Loucy (cell line): ENCODE measurements at regions not wholly inside any gene's neighbourhood (a gene's known extent, or its start where the extent isn't known, plus 50 kb on each side); places are given as distances from the start of the nearest gene placed in this dataset.
"Not testable (repeated sequence)": the region's sequence is repeated elsewhere in the genome, so short reads cannot be mapped to it uniquely, and the experiment has no call there.

Experiments used
- H2AFZ ChIP-seq: fragments of 200-600 bp; sonication (generic); 2 replicates; pipeline ENCODE4 v1.6.0; 2016; ENCODE audit warnings: antibody characterized with exemption, mild to moderate bottlenecking, low read length, moderate library complexity
- H3F3A ChIP-seq: fragments of 200-600 bp; 2 replicates; pipeline ENCODE4 v1.6.0; 2016; ENCODE audit warnings: antibody characterized with exemption, low read depth, mild to moderate bottlenecking
- H3K27me3 ChIP-seq: fragments of 200-600 bp; sonication (generic); 2 replicates; pipeline ENCODE4 v1.6.1; 2014; ENCODE audit warnings: low read length, mild to moderate bottlenecking; ENCODE audit not compliant: insufficient read depth, poor library complexity, severe bottlenecking
- H3K36me3 ChIP-seq: fragments of 200-600 bp; sonication (generic); 2 replicates; pipeline ENCODE4 v1.6.1; 2016; ENCODE audit warnings: low read length; ENCODE audit not compliant: insufficient read depth
- H3K4me1 ChIP-seq: fragments of 200-600 bp; sonication (generic); 2 replicates; pipeline ENCODE4 v1.5.1; 2014; ENCODE audit warnings: low read length, mild to moderate bottlenecking; ENCODE audit not compliant: insufficient read depth, poor library complexity, severe bottlenecking
- H3K4me2 ChIP-seq: fragments of 200-600 bp; sonication (generic); 2 replicates; pipeline ENCODE4 v1.6.0; 2014; ENCODE audit warnings: antibody characterized with exemption, low read length, low read depth, mild to moderate bottlenecking; ENCODE audit not compliant: poor library complexity, severe bottlenecking
- H3K4me3 ChIP-seq: fragments of 200-600 bp; sonication (generic); 2 replicates; pipeline ENCODE4 v1.5.1; 2014; ENCODE audit warnings: low read length, mild to moderate bottlenecking, mixed read lengths; ENCODE audit not compliant: poor library complexity, severe bottlenecking
- H3K79me2 ChIP-seq: fragments of 200-600 bp; sonication (generic); 2 replicates; pipeline ENCODE4 v1.6.1; 2014; ENCODE audit warnings: low read length; ENCODE audit not compliant: insufficient read depth
- H3K9ac ChIP-seq: fragments of 200-600 bp; sonication (generic); 2 replicates; pipeline ENCODE4 v1.6.0; 2014; ENCODE audit warnings: mild to moderate bottlenecking, low read depth, low read length, moderate library complexity; ENCODE audit not compliant: poor library complexity, severe bottlenecking
- H3K9me2 ChIP-seq: fragments of 200-600 bp; sonication (generic); replicated peaks from 2 replicates; pipeline ENCODE4 v1.6.1; 2016; ENCODE audit warnings: low read depth, low read length, mixed read lengths
- H3K9me3 ChIP-seq: fragments of 200-600 bp; sonication (generic); 2 replicates; pipeline ENCODE4 v1.6.1; 2014; ENCODE audit warnings: mild to moderate bottlenecking, antibody characterized with exemption, low read length, low read depth; ENCODE audit not compliant: insufficient read depth
- H4K20me1 ChIP-seq: fragments of 200-600 bp; sonication (generic); 2 replicates; pipeline ENCODE4 v1.6.0; 2014; ENCODE audit warnings: antibody characterized with exemption, low read length, mild to moderate bottlenecking; ENCODE audit not compliant: insufficient read depth, poor library complexity, severe bottlenecking

- H3K27me3 ChIP-seq, H2AFZ ChIP-seq, H3K79me2 ChIP-seq, H3K4me1 ChIP-seq, H3K9me2 ChIP-seq, H4K20me1 ChIP-seq, H3K36me3 ChIP-seq, H3K9ac ChIP-seq, H3F3A ChIP-seq, H3K9me3 ChIP-seq, H3K4me3 ChIP-seq, H3K4me2 ChIP-seq: not testable (repeated sequence)
Observed at GRCh38 chr7:6982375-6982774, 156.3 kb upstream of the CCZ1B start.

- not testable (repeated sequence) for H3K36me3 ChIP-seq, H3K79me2 ChIP-seq, H3K4me1 ChIP-seq, H3K4me2 ChIP-seq, H3K9me2 ChIP-seq, H4K20me1 ChIP-seq, H3K4me3 ChIP-seq, H3K27me3 ChIP-seq, H3F3A ChIP-seq, H3K9me3 ChIP-seq, H3K9ac ChIP-seq, H2AFZ ChIP-seq
Observed at GRCh38 chr7:6986892-6987291, 160.8 kb upstream of the CCZ1B start.

- not testable (repeated sequence) for H3K9me2 ChIP-seq, H2AFZ ChIP-seq, H3K79me2 ChIP-seq, H3K9ac ChIP-seq, H3K4me3 ChIP-seq, H3K4me1 ChIP-seq, H3K9me3 ChIP-seq, H3F3A ChIP-seq, H3K36me3 ChIP-seq, H3K4me2 ChIP-seq, H3K27me3 ChIP-seq, H4K20me1 ChIP-seq
Observed at GRCh38 chr7:6988608-6989007, 162.5 kb upstream of the CCZ1B start.

GRCh38 chr7:6989968-6990367, 163.9 kb upstream of the CCZ1B start:
- not testable (repeated sequence) for H4K20me1 ChIP-seq, H3K79me2 ChIP-seq, H3F3A ChIP-seq, H3K4me2 ChIP-seq, H3K4me3 ChIP-seq, H3K9me2 ChIP-seq, H3K9ac ChIP-seq, H2AFZ ChIP-seq, H3K36me3 ChIP-seq, H3K27me3 ChIP-seq, H3K4me1 ChIP-seq, H3K9me3 ChIP-seq

- H3K4me2 ChIP-seq, H3K79me2 ChIP-seq, H3K9ac ChIP-seq, H3K27me3 ChIP-seq, H3K4me3 ChIP-seq, H3K9me3 ChIP-seq, H2AFZ ChIP-seq, H3K36me3 ChIP-seq, H3K9me2 ChIP-seq, H3F3A ChIP-seq, H3K4me1 ChIP-seq, H4K20me1 ChIP-seq: not testable (repeated sequence)
Observed at GRCh38 chr7:6990426-6991152, 164.5 kb upstream of the CCZ1B start.

GRCh38 chr7:6991169-6991611, 165.1 kb upstream of the CCZ1B start:
- not testable (repeated sequence) for H3K4me1 ChIP-seq, H4K20me1 ChIP-seq, H3K9me2 ChIP-seq, H3K9me3 ChIP-seq, H3K9ac ChIP-seq, H3K4me3 ChIP-seq, H3K4me2 ChIP-seq, H2AFZ ChIP-seq, H3K79me2 ChIP-seq, H3K27me3 ChIP-seq, H3F3A ChIP-seq, H3K36me3 ChIP-seq

GRCh38 chr7:6991686-6992085, 165.6 kb upstream of the CCZ1B start:
- H3K9me2 ChIP-seq, H3K27me3 ChIP-seq, H3F3A ChIP-seq, H3K4me3 ChIP-seq, H3K36me3 ChIP-seq, H3K4me1 ChIP-seq, H3K9me3 ChIP-seq, H3K9ac ChIP-seq, H2AFZ ChIP-seq, H3K4me2 ChIP-seq, H3K79me2 ChIP-seq, H4K20me1 ChIP-seq: not testable (repeated sequence)
